Thyroid gland (tissue), 4 donors: ENCODE measurements at regions not wholly inside any gene's neighbourhood (a gene's known extent, or its start where the extent isn't known, plus 50 kb on each side); places are given as distances from the start of the nearest gene placed in this dataset.

Experiments
- DNase-seq, 2 donors: peaks; one replicate each; pipeline ENCODE4 v3.0.0-alpha.2; 2019
- H3K27ac ChIP-seq, 3 donors: fragments of 200-600 bp; sonication (generic); 1 replicate in 2 of 3; 2 replicates in 1 of 3; pipeline ENCODE4 v1.5.1; 2016 to 2019; ENCODE audit warnings: mild to moderate bottlenecking in 1 of 3, moderate library complexity in 1 of 3
- H3K27me3 ChIP-seq: fragments of 200-600 bp; sonication (generic); one replicate; pipeline ENCODE4 v1.5.1; 2019
- H3K36me3 ChIP-seq, 2 donors: fragments of 200-600 bp; sonication (generic); one replicate each; pipeline ENCODE4 v1.5.1; 2016 to 2019
- H3K4me1 ChIP-seq, 2 donors: fragments of 200-600 bp; sonication (generic); one replicate each; pipeline ENCODE4 v1.5.1; 2017 to 2019
- H3K4me3 ChIP-seq, 3 donors: fragments of 200-600 bp; sonication (generic); replicated peaks in 1 of 3; 1 replicate in 2 of 3; 2 replicates in 1 of 3; pipeline ENCODE4 v1.5.1; 2016; ENCODE audit warnings: mild to moderate bottlenecking in 1 of 3
- H3K9me3 ChIP-seq: fragments of 200-600 bp; sonication (generic); one replicate; pipeline ENCODE4 v1.5.1; 2017
- CTCF ChIP-seq, 6 experiments: fragments of 200-600 bp in 3 of 6; fragments of 450-650 bp in 3 of 6; sonication (generic) in 3 of 6; IDR thresholded peaks; one replicate each; pipeline ENCODE4 v1.5.1; 2016 to 2019; ENCODE audit warnings: antibody characterized with exemption in 6 of 6, mild to moderate bottlenecking in 2 of 6, inconsistent platforms in 1 of 6, moderate library complexity in 1 of 6
- POLR2A ChIP-seq, 2 donors: fragments of 450-650 bp; IDR thresholded peaks; one replicate each; pipeline ENCODE4 v1.6.1; 2017; ENCODE audit warnings: antibody characterized with exemption in 2 of 2, mild to moderate bottlenecking in 2 of 2, moderate library complexity in 1 of 2
- WGBS, 2 donors: methylation state at CpG; one replicate each; pipeline ENCODE4 v1.1.5; 2017; 5-methylcytosine and 5-hydroxymethylcytosine counted together
- intact Hi-C: fragments of 100-400 bp; cut with DNase I; formaldehyde crosslinking; loops from one replicate; pipeline ENCODE4 v1.15.1; 2023

- no peaks in the 10 kb centered on the region for H3K27me3 ChIP-seq
- no peak overlapping the region for H3K4me3 ChIP-seq
- intact Hi-C loops: no loop called here
- no peak overlapping the region for H3K27ac ChIP-seq
- 40 to 50% methylated on average over 2 of the region's 2 CpGs for WGBS, 2 donors
- no peaks in the 10 kb centered on the region for H3K9me3 ChIP-seq
- no peak for TF ChIP-seq CTCF (IDR thresholded peaks at IDR 0.05)
- TF ChIP-seq POLR2A (IDR thresholded peaks at IDR 0.05): no peak
- no peaks in the 10 kb centered on the region for H3K36me3 ChIP-seq
- peaks cover 0 to 4% of the 10 kb centered on the region in 2 donors for H3K4me1 ChIP-seq
- no peak for DNase-seq
These were observed 153.6 kb upstream of the NRXN3 start for GRCh38 chr14:78016532-78016931.

GRCh38 chr14:78018283-78018682 is 151.9 kb upstream of the NRXN3 start:
- TF ChIP-seq POLR2A (IDR thresholded peaks at IDR 0.05) (no peak), CTCF (IDR thresholded peaks at IDR 0.05) (no peak)
- intact Hi-C loops: no loop called here
- Histone ChIP-seq H3K36me3 (no peaks in the 10 kb centered on the region), H3K4me1 (peaks cover 0 to 4% of the 10 kb centered on the region in 2 donors), H3K4me3 (no peak overlapping the region), H3K27me3 (no peaks in the 10 kb centered on the region), H3K27ac (no peak overlapping the region), H3K9me3 (no peaks in the 10 kb centered on the region)
- WGBS, 2 donors: 45 to 69% methylated on average over 2 of the region's 2 CpGs
- DNase-seq: no peak

- no peak for TF ChIP-seq POLR2A (IDR thresholded peaks at IDR 0.05)
- peak in 5 of 6 experiments; percentile 11 to 50 (median 38) for TF ChIP-seq CTCF (IDR thresholded peaks at IDR 0.05)
- H3K4me1 ChIP-seq: no peaks in the 10 kb centered on the region
- no peak overlapping the region for H3K4me3 ChIP-seq
- intact Hi-C loops: no loop called here
- WGBS, 2 donors: 46 to 49% methylated on average over 5 of the region's 5 CpGs
- H3K9me3 ChIP-seq: no peaks in the 10 kb centered on the region
- H3K36me3 ChIP-seq: no peaks in the 10 kb centered on the region
- H3K27ac ChIP-seq: no peak overlapping the region
- peak; percentile 42 to 62 for DNase-seq
- H3K27me3 ChIP-seq: no peaks in the 10 kb centered on the region
These were observed 148.1 kb upstream of the NRXN3 start for GRCh38 chr14:78022059-78022458.

GRCh38 chr14:78023112-78023511 is 147.1 kb upstream of the NRXN3 start:
- Histone ChIP-seq H3K9me3 (no peaks in the 10 kb centered on the region), H3K27ac (no peak overlapping the region), H3K36me3 (no peaks in the 10 kb centered on the region), H3K4me3 (no peak overlapping the region), H3K4me1 (no peaks in the 10 kb centered on the region), H3K27me3 (no peaks in the 10 kb centered on the region)
- 88 to 95% methylated on average over 2 of the region's 2 CpGs for WGBS, 2 donors
- no peak for DNase-seq
- TF ChIP-seq POLR2A (IDR thresholded peaks at IDR 0.05) (no peak), CTCF (IDR thresholded peaks at IDR 0.05) (no peak)
- intact Hi-C loops: no loop called here

GRCh38 chr14:78028471-78028870 is 141.7 kb upstream of the NRXN3 start:
- 77 to 79% methylated on average over 1 of the region's 1 CpG for WGBS, 2 donors
- Histone ChIP-seq H3K27me3 (no peaks in the 10 kb centered on the region), H3K27ac (no peak overlapping the region), H3K4me3 (no peak overlapping the region), H3K4me1 (no peaks in the 10 kb centered on the region), H3K36me3 (no peaks in the 10 kb centered on the region), H3K9me3 (no peaks in the 10 kb centered on the region)
- DNase-seq: no peak
- intact Hi-C loops: no loop called here
- TF ChIP-seq POLR2A (IDR thresholded peaks at IDR 0.05) (no peak), CTCF (IDR thresholded peaks at IDR 0.05) (no peak)
